22Rv1 (cell line): ENCODE measurements at regions not wholly inside any gene's neighbourhood (a gene's known extent, or its start where the extent isn't known, plus 50 kb on each side); places are given as distances from the start of the nearest gene placed in this dataset.

ENCODE experiments used
- CTCF ChIP-seq: fragments of 450-650 bp; IDR thresholded peaks from 2 replicates; pipeline ENCODE4 v1.5.1; 2017; ENCODE audit warnings: mild to moderate bottlenecking
- ZFX ChIP-seq: fragments of 450-650 bp; IDR thresholded peaks from 2 replicates; pipeline ENCODE4 v1.6.1; 2017; ENCODE audit warnings: antibody characterized with exemption, borderline replicate concordance

GRCh38 chr1:212167098-212167497 lies 118.1 kb upstream of the PPP2R5A start:
- TF ChIP-seq CTCF, result no peak
- no peak for TF ChIP-seq ZFX
